B cell (primary cell): ENCODE measurements at regions not wholly inside any gene's neighbourhood (a gene's known extent, or its start where the extent isn't known, plus 50 kb on each side); places are given as distances from the start of the nearest gene placed in this dataset.

Experiments
- CTCF ChIP-seq: fragments of 200-600 bp; IDR thresholded peaks from one replicate; pipeline ENCODE4 v1.8.0; 2022; ENCODE audit warnings: antibody characterized with exemption, mild to moderate bottlenecking
- EZH2 ChIP-seq: IDR thresholded peaks from 2 replicates; pipeline ENCODE4 v1.6.1; 2012; ENCODE audit warnings: borderline replicate concordance, low read depth, mild to moderate bottlenecking, moderate library complexity, low read length; ENCODE audit not compliant: insufficient read depth, poor library complexity, severe bottlenecking

- TF ChIP-seq CTCF (no peak), EZH2 (no peak)
These were observed 672.9 kb downstream of the HACE1 start for GRCh38 chr6:104186831-104187230.
